Mucosa of descending colon (tissue), 3 donors: ENCODE measurements at regions not wholly inside any gene's neighbourhood (a gene's known extent, or its start where the extent isn't known, plus 50 kb on each side); places are given as distances from the start of the nearest gene placed in this dataset.

Experiments
- ATAC-seq: fragments of 200-7000 bp; cut with Tn5 transposase; one replicate; pipeline ENCODE4 v1.9.1; 2020; ENCODE audit warnings: mild to moderate bottlenecking, moderate library complexity
- DNase-seq, 3 donors: peaks; one replicate each; pipeline ENCODE4 v3.0.0-alpha.2; 2020
- H3K36me3 ChIP-seq: fragments of 200-600 bp; one replicate; pipeline ENCODE4 v1.8.0; 2021; ENCODE audit warnings: low read depth, mild to moderate bottlenecking
- H3K4me1 ChIP-seq: fragments of 200-600 bp; one replicate; pipeline ENCODE4 v1.8.0; 2021; ENCODE audit warnings: low read depth, mild to moderate bottlenecking
- H3K4me3 ChIP-seq: fragments of 200-600 bp; one replicate; pipeline ENCODE4 v1.8.0; 2021; ENCODE audit warnings: mild to moderate bottlenecking
- H3K9me3 ChIP-seq: fragments of 200-600 bp; one replicate; pipeline ENCODE4 v1.8.0; 2021; ENCODE audit warnings: mild to moderate bottlenecking
- CTCF ChIP-seq: fragments of 200-600 bp; IDR thresholded peaks from one replicate; pipeline ENCODE4 v1.8.0; 2022; ENCODE audit warnings: antibody characterized with exemption, mild to moderate bottlenecking
- intact Hi-C, 2 donors: fragments of 100-400 bp; cut with DNase I in 1 of 2; cut with micrococcal nuclease in 1 of 2; formaldehyde crosslinking; loops; one replicate each; pipeline versions ENCODE4 v1.11.0 to v1.11.1; 2022; cut with DNase I, micrococcal nuclease
- donor health status: DM: no; HTN: no; CAD: no; lungs with moderate emphysema.
- donor health status: DM: no; HTN: no; CAD: no.
- donor health status: DM: no; HTN: yes; CAD: no.

GRCh38 chr11:112814168-112814567 lies 147.1 kb upstream of the NCAM1 start:
- H3K36me3 ChIP-seq = no peaks in the 10 kb centered on the region
- intact Hi-C loops = no loop called here
- H3K9me3 ChIP-seq = no peaks in the 10 kb centered on the region
- H3K4me3 ChIP-seq = no peak overlapping the region
- ATAC-seq = no peak
- H3K4me1 ChIP-seq = no peaks in the 10 kb centered on the region
- DNase-seq = no peak
- no peak for TF ChIP-seq CTCF

GRCh38 chr11:112817376-112817775 lies 143.8 kb upstream of the NCAM1 start:
- H3K9me3 ChIP-seq = no peaks in the 10 kb centered on the region
- no peak for DNase-seq
- ATAC-seq = no peak
- no peak overlapping the region for H3K4me3 ChIP-seq
- H3K4me1 ChIP-seq = no peaks in the 10 kb centered on the region
- intact Hi-C loops = no loop called here
- H3K36me3 ChIP-seq = no peaks in the 10 kb centered on the region
- TF ChIP-seq CTCF = no peak

GRCh38 chr11:112822478-112823274 lies 138.5 kb upstream of the NCAM1 start:
- intact Hi-C loops = no loop called here
- Histone ChIP-seq H3K9me3 (no peaks in the 10 kb centered on the region), H3K4me1 (no peaks in the 10 kb centered on the region), H3K4me3 (no peak overlapping the region), H3K36me3 (no peaks in the 10 kb centered on the region)
- no peak for DNase-seq
- TF ChIP-seq CTCF = no peak
- no peak for ATAC-seq

GRCh38 chr11:112826026-112826425 lies 135.2 kb upstream of the NCAM1 start:
- no peak for DNase-seq
- H3K9me3 ChIP-seq = no peaks in the 10 kb centered on the region
- no peak for TF ChIP-seq CTCF
- H3K4me1 ChIP-seq = no peaks in the 10 kb centered on the region
- ATAC-seq = no peak
- no peaks in the 10 kb centered on the region for H3K36me3 ChIP-seq
- no peak overlapping the region for H3K4me3 ChIP-seq
- intact Hi-C loops = no loop called here

GRCh38 chr11:112826788-112827187 lies 134.4 kb upstream of the NCAM1 start:
- H3K9me3 ChIP-seq = no peaks in the 10 kb centered on the region
- no peak for ATAC-seq
- no peak overlapping the region for H3K4me3 ChIP-seq
- H3K4me1 ChIP-seq = no peaks in the 10 kb centered on the region
- no peak for DNase-seq
- intact Hi-C loops = no loop called here
- TF ChIP-seq CTCF = no peak
- H3K36me3 ChIP-seq = no peaks in the 10 kb centered on the region
